AG20443 (cell line): ENCODE measurements at regions not wholly inside any gene's neighbourhood (a gene's known extent, or its start where the extent isn't known, plus 50 kb on each side); places are given as distances from the start of the nearest gene placed in this dataset.

ENCODE experiments used
- DNase-seq: peaks from one replicate; pipeline ENCODE4 v3.0.0; 2012; ENCODE audit warnings: low spot score, mixed read lengths

DNA sequence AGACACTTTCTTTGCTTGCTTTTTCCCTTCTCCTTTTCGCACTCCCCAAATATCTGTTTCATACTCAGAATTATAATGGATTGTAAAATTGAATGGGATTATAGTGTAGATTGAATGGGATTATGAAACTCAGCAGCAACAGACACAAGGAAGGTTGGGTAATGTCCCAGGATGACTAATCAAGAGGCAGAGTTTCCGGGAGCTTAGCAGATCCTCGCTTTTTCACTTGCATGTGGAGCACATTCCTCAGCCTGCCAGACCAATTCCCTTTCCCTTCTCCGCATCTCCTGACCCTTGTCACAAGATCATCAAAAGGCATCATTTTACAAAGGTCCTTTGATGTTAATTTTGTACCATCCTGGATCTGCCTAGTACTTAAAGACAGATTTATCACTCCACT is 55.1 kb upstream of the SLC1A1 start:
- DNase-seq: peak; percentile 85

DNA sequence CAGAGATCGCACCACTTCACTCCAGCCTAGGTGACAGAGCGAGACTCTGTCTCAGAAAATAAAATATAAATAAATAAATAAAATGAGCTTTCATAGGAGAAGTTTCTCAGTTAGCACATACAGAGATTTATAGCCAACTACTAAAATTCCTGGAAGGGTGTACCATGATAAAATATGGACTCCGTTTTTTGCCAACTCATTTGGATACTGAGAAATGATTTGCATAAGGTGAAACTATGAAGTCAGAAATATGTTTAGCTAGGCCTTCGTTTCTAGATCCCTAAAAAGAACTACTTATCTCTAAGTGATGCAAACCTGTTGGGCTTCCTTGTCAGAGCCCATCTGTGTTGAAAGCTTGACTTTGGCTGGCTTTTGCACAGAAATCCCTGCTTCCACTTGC is 56.9 kb upstream of the SLC1A1 start:
- no peak for DNase-seq

- DNase-seq: peak; percentile 24
Observed at GRCh38 chr9:4430432-4431261, 59.6 kb upstream of the SLC1A1 start.

GRCh38 chr9:4425319-4426045 is 64.8 kb upstream of the SLC1A1 start:
- DNase-seq: peak; percentile 37

GRCh38 chr9:4424891-4425290 is 65.4 kb upstream of the SLC1A1 start:
- DNase-seq: peak; percentile 12

GRCh38 chr9:4424038-4424437 is 66.2 kb upstream of the SLC1A1 start:
- DNase-seq: no peak

- DNase-seq: no peak
Observed at GRCh38 chr9:4423207-4423610, 67.1 kb upstream of the SLC1A1 start.

DNA sequence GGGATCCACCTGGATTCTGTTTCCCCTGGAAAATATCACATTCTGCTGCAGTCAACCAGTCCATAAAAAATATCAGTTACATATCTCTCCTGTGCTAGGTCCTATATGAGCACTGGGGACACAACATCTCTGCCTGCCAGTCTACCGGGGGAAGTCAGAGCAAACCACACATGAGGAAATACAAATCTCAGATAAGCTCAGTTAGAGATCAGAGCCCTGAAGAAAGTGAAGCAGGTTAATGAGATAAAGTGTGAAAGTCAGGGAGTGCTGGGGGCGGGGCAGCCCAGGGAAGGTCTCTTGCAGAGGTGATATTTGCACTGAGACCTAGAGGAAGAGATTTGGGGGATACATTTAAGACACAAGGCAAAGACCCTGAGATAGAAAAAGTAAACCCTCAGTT is 67.8 kb upstream of the SLC1A1 start:
- DNase-seq: no peak

- DNase-seq: no peak
Observed at GRCh38 chr9:4421847-4422246, 68.4 kb upstream of the SLC1A1 start.

DNA sequence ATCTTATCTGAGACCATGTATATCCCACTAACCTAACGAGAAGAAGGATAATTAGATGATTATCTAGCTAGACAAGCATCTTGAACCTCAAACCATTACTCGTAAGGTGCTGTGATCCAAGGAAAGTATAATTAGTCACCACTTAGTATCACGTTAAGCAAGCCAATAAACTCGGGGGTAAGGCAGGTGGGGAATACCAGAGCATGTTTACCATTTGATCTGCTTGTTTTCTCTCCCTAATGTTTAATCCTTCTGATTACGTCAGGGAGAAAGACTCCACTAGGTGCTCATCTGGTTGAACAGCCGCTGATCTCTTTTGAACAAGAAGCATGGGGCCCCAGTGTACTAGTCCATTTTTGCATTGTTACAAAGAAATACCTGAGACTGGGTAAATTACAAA is 69.9 kb upstream of the SLC1A1 start:
- DNase-seq: no peak

- peak; percentile 56 for DNase-seq
Observed at GRCh38 chr9:4417578-4418325, 72.5 kb upstream of the SLC1A1 start.

DNA sequence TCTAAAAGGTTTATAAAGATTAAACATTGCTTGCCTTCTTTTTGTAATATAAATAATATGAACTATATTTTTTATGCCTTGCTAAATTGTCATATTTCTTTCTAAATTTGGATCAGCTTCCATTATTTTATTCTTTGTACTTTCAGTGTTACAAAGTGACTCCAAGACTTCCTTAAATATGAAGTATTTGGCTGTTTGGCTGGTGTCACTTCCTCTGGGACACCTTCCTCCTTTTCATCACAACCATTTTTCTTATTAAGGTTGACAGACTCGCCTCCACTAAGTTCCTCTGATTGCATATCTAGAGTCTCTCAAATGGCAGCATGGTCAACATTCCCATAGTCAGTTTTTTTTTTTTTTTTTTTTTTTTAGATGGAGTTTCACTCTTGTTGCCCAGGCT is 73.8 kb upstream of the SLC1A1 start:
- DNase-seq: no peak

DNA sequence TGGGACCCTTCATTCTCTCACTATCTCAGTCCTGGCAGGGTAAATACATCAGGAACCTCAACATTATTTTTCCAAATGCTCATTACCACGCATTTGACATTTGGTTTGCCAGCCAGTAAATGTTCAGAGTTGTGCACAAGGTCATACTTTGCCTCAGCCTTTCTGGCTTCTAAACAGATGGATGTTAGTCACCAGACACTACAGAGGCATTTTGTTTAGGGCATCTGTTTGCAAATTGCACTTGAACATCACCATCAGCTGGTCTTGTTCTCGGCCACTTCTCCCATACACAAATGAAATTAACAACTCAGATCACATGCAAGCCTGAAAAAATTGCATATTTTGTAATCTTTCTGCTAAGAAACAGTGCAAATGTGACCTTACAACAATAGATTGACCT is 75.0 kb upstream of the SLC1A1 start:
- DNase-seq: no peak

GRCh38 chr9:4413856-4414255 is 76.4 kb upstream of the SLC1A1 start:
- DNase-seq: no peak

DNA sequence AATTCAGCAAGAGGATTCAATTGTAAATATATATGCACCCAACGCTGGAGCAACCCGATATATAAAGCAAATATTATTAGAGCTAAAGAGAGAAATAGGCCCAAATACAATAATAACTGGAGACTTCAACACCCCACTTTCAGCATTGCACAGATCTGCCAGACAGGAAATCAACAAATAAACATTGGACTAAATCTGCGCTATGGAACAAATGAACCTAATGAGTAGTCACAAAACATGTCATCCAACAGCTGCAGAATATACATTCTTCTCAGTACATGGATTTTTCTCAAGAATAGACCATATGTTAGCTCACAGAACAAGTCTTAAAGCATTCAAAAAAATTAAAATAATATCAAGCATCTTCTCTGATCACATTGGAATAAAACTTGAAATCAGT is 86.1 kb upstream of the SLC1A1 start:
- no peak for DNase-seq

DNA sequence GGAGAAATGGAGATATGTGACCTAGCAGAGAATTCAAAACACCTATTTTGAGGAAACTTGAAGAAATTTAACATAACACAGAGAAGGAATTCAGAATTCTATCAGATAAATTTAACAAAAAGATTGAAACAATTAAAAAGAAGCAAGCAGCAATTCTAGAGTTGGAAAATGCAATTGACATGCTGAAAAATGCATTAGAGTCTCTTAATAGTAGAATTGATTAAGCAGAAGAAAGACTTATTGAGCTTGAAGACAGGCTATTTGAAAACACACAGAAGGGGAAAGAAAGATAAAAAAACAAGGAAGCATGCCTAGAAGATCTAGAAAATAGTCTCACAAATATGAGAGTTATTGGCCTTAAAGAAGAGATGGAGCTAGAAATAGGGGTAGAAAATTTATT is 87.8 kb upstream of the SLC1A1 start:
- DNase-seq: no peak

DNA sequence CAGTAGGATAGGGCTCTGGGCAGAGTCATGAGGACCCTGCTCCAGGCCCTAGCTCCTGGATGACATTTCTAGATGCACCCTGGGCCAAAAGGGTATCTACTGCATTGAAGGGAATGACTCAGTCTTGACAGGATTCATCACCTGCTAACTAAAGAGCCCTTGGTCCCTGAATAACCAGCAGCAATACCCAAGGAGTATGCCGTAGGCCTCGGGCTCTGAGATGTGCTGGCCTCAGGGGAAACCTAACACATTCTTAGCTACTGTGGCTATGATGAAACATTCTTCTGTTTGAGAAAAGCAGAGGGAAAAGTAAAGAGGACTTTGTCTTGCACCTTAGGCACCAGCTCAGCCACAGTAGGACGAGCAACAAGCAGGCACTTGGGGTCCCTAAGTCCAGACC is 89.5 kb upstream of the SLC1A1 start:
- DNase-seq: no peak

DNA sequence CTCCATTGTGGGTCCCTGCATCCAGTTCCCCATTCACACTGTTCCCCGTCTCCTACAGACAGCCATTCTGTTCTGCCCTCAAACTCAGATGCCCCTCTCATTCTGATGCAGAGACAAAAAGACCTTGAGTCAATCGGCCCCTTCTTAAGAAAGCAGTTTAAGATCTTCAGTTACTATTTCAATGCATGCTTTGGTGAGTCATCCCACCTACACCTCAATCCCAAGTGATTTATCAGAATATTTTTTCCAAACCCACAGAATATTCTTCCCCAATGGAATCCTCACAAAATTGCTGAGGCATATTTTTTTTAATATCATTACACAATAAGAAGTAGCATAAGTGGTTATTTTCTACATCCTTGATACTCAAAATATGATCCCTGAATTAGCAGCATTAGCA is 92.4 kb upstream of the SLC1A1 start:
- DNase-seq: peak; percentile 21

- DNase-seq: no peak
Observed at GRCh38 chr9:4393806-4394523, 94.1 kb upstream of the GLIS3 start.

GRCh38 chr9:4389755-4390154 is 89.9 kb upstream of the GLIS3 start:
- DNase-seq: no peak

DNA sequence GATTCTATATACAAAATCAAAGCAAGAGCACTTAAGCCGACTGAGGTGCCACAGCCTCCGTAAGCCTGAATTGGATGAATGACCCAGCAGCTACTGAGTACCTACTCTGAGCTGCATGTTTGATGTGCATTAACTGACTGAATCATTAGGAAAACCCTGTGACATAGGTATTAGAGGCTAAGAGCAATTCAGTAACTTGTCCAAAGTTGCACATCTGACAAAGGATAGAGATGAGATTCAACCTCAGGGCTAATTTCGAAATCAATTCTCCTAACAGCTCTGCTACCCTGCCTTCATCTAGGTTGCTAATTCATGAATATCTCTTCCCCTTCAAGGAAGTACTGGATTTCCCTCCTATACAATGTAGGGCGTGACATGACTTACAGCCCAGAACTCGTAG is 89.1 kb upstream of the GLIS3 start:
- DNase-seq: no peak

- DNase-seq: no peak
Observed at GRCh38 chr9:4386819-4387218, 87.0 kb upstream of the GLIS3 start.
